ENCODE measurements at regions not wholly inside any gene's neighbourhood (a gene's known extent, or its start where the extent isn't known, plus 50 kb on each side); places are given as distances from the start of the nearest gene placed in this dataset.
"Not testable (repeated sequence)": the region's sequence is repeated elsewhere in the genome, so short reads cannot be mapped to it uniquely, and the experiment has no call there.

GRCh38 chr15:66637044-66637443 is 65.0 kb upstream of the SMAD6 start:
- FAIRE-seq, result not testable (repeated sequence)

GRCh38 chr15:66638377-66638776 is 63.7 kb upstream of the SMAD6 start:
- FAIRE-seq, result no peak

GRCh38 chr15:66641485-66642315 is 60.3 kb upstream of the SMAD6 start:
- no peak for FAIRE-seq

GRCh38 chr15:66642514-66642913 is 59.5 kb upstream of the SMAD6 start:
- no peak for FAIRE-seq

- FAIRE-seq, result no peak
These were observed 59.0 kb upstream of the SMAD6 start for GRCh38 chr15:66643033-66643432.

- FAIRE-seq, result no peak
These were observed 57.8 kb upstream of the SMAD6 start for GRCh38 chr15:66644000-66644787.

GRCh38 chr15:66644869-66645268 is 57.2 kb upstream of the SMAD6 start:
- FAIRE-seq, result no peak

- FAIRE-seq, result no peak
These were observed 55.7 kb upstream of the SMAD6 start for GRCh38 chr15:66646308-66646707.

GRCh38 chr15:66646799-66647198 is 55.2 kb upstream of the SMAD6 start:
- FAIRE-seq, result no peak

- no peak for FAIRE-seq
These were observed 54.7 kb upstream of the SMAD6 start for GRCh38 chr15:66647358-66647757.

GRCh38 chr15:66648588-66648987 is 53.4 kb upstream of the SMAD6 start:
- no peak for FAIRE-seq

- FAIRE-seq, result no peak
These were observed 52.6 kb upstream of the SMAD6 start for GRCh38 chr15:66649235-66649984.

- no peak for FAIRE-seq
These were observed 51.6 kb upstream of the SMAD6 start for GRCh38 chr15:66650433-66650832.

- FAIRE-seq, result no peak
These were observed 50.8 kb upstream of the SMAD6 start for GRCh38 chr15:66651198-66651597.

GRCh38 chr15:66651913-66652642 is 50.0 kb upstream of the SMAD6 start:
- no peak for FAIRE-seq

Measured in A204.1 (cell line).